Fibroblast of lung (primary cell): ENCODE measurements at regions not wholly inside any gene's neighbourhood (a gene's known extent, or its start where the extent isn't known, plus 50 kb on each side); places are given as distances from the start of the nearest gene placed in this dataset.

Source experiments
- CTCF ChIP-seq, 2 donors: IDR thresholded peaks in 1 of 2; conservative IDR thresholded peaks in 1 of 2; 1 replicate in 1 of 2; 2 replicates in 1 of 2; pipeline ENCODE4 v1.5.1; 2011 to 2012; ENCODE audit warnings: low read length in 2 of 2, control low read depth in 1 of 2, inconsistent platforms in 1 of 2, low read depth in 1 of 2, mild to moderate bottlenecking in 1 of 2
- EZH2 ChIP-seq: IDR thresholded peaks from 2 replicates; pipeline ENCODE4 v1.5.1; 2012; ENCODE audit warnings: low read length, control low read depth, mild to moderate bottlenecking; ENCODE audit errors: missing control alignments

GRCh38 chr2:192947352-192947751, 752.6 kb upstream of the TMEFF2 start:
- TF ChIP-seq EZH2 (no peak), CTCF (conservative IDR thresholded peaks at IDR 0.05 in 1 of 2, IDR thresholded peaks at IDR 0.05 in 1 of 2; ENCODE audit: low read depth in 1 of 2, low read length in 2 of 2) (no peak)
